Prostate gland (tissue), 2 donors: ENCODE measurements at regions not wholly inside any gene's neighbourhood (a gene's known extent, or its start where the extent isn't known, plus 50 kb on each side); places are given as distances from the start of the nearest gene placed in this dataset.

Experiments
- DNase-seq: peaks from one replicate; pipeline ENCODE4 v3.0.0-alpha.2; 2019; ENCODE audit warnings: low spot score
- H3K27ac ChIP-seq, 2 donors: fragments of 200-600 bp; sonication (generic); 2 replicates each; pipeline ENCODE4 v1.5.1; 2017 to 2019
- H3K27me3 ChIP-seq: fragments of 200-600 bp; sonication (generic); replicated peaks from 2 replicates; pipeline ENCODE4 v1.5.1; 2019; ENCODE audit not compliant: insufficient read depth
- H3K36me3 ChIP-seq, 2 donors: fragments of 200-600 bp; sonication (generic); 1 replicate in 1 of 2; 2 replicates in 1 of 2; pipeline versions ENCODE4 v1.5.1 to v1.8.1; 2017 to 2019
- H3K4me1 ChIP-seq: fragments of 200-600 bp; sonication (generic); replicated peaks from 2 replicates; pipeline ENCODE4 v1.5.1; 2019
- H3K4me3 ChIP-seq, 2 donors: fragments of 200-600 bp; sonication (generic); 2 replicates each; pipeline ENCODE4 v1.5.1; 2017 to 2019
- H3K9me3 ChIP-seq: fragments of 200-600 bp; sonication (generic); 2 replicates; pipeline ENCODE4 v1.5.1; 2017
- CTCF ChIP-seq, 4 experiments: fragments of 200-600 bp in 2 of 4; fragments of 450-650 bp in 2 of 4; sonication (generic) in 2 of 4; IDR thresholded peaks; 1 replicate in 3 of 4; 2 replicates in 1 of 4; pipeline ENCODE4 v1.5.1; 2016 to 2019; ENCODE audit warnings: antibody characterized with exemption in 4 of 4, mild to moderate bottlenecking in 2 of 4, moderate library complexity in 2 of 4
- POLR2A ChIP-seq: fragments of 450-650 bp; IDR thresholded peaks from one replicate; pipeline ENCODE4 v1.6.1; 2016; ENCODE audit warnings: antibody characterized with exemption, mild to moderate bottlenecking
- POLR2AphosphoS5 ChIP-seq: sonication (generic); formaldehyde crosslinking; IDR thresholded peaks from one replicate; pipeline ENCODE4 v1.6.1; 2017; ENCODE audit warnings: antibody characterized with exemption
- WGBS: methylation state at CpG from one replicate; pipeline ENCODE4 v1.1.5; 2018; 5-methylcytosine and 5-hydroxymethylcytosine counted together
- intact Hi-C: fragments of 100-400 bp; cut with DNase I; formaldehyde crosslinking; loops from one replicate; pipeline ENCODE4 v1.14.2; 2022

GRCh38 chr3:120524171-120524923 is 71.8 kb upstream of the NDUFB4 start:
- Histone ChIP-seq H3K36me3 (no peaks in the 10 kb centered on the region), H3K27me3 (no peaks in the 10 kb centered on the region), H3K9me3 (no peaks in the 10 kb centered on the region), H3K4me3 (no peak overlapping the region), H3K4me1 (no peaks in the 10 kb centered on the region), H3K27ac (no peak overlapping the region)
- 59% methylated on average over 5 of the region's 5 CpGs for WGBS
- DNase-seq, result no peak
- intact Hi-C loops, result no loop called here
- TF ChIP-seq POLR2AphosphoS5 (no peak), CTCF (IDR thresholded peaks at IDR 0.05) (no peak)

DNA sequence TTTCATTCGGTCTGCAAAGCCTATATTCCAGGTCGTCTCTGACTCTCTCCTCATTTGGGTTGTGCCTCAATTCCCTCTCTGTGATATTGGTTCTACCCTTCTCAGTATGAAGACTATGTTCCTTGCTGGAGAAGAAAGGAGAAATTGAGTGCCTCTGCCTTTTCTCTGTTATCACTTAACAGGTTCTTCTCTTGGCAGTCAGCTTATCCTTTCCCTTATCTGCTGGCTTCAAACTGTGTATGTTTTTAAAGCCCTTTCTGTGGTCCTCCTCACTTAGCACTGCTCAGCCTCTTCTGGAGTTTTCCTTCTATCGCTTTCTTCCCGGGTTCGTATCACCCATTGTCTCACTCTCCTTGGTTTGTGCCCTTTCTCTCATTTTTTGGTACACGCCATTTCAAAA is 65.3 kb upstream of the FSTL1 start:
- Histone ChIP-seq H3K36me3 (no peaks in the 10 kb centered on the region), H3K9me3 (no peaks in the 10 kb centered on the region), H3K27ac (no peak overlapping the region), H3K4me1 (no peaks in the 10 kb centered on the region), H3K27me3 (no peaks in the 10 kb centered on the region), H3K4me3 (no peak overlapping the region)
- intact Hi-C loops, result no loop called here
- 56% methylated on average over 6 of the region's 6 CpGs for whole genome bisulfite sequencing
- DNase-seq, result no peak
- TF ChIP-seq CTCF (IDR thresholded peaks at IDR 0.05) (no peak), POLR2A (no peak), POLR2AphosphoS5 (no peak)

- no peak for TF ChIP-seq CTCF (IDR thresholded peaks at IDR 0.05)
- no peak for TF ChIP-seq POLR2A
- no peak for TF ChIP-seq POLR2AphosphoS5
- WGBS, result 86% methylated on average over 2 of the region's 2 CpGs
- Histone ChIP-seq H3K27ac (no peak overlapping the region), H3K4me3 (no peak overlapping the region), H3K9me3 (no peaks in the 10 kb centered on the region), H3K4me1 (no peaks in the 10 kb centered on the region), H3K27me3 (no peaks in the 10 kb centered on the region), H3K36me3 (no peaks in the 10 kb centered on the region)
- no peak for DNase-seq
- intact Hi-C loops, result no loop called here
These were observed 61.9 kb upstream of the FSTL1 start for GRCh38 chr3:120512655-120513054.

- no peak overlapping the region for H3K27ac ChIP-seq
- H3K9me3 ChIP-seq, result no peaks in the 10 kb centered on the region
- 54% methylated on average over 10 of the region's 10 CpGs for WGBS
- peak; percentile 9 for DNase-seq
- H3K27me3 ChIP-seq, result no peaks in the 10 kb centered on the region
- no peak overlapping the region for H3K4me3 ChIP-seq
- intact Hi-C loops, result loop anchor here (5.0 kb wide), 1 partner anchor 90 kb away; no protein-coding TSS in a partner anchor
- TF ChIP-seq CTCF (IDR thresholded peaks at IDR 0.05), result peak; percentile 19 to 53 (median 46)
- TF ChIP-seq POLR2AphosphoS5, result no peak
- TF ChIP-seq POLR2A, result no peak
- H3K36me3 ChIP-seq, result no peaks in the 10 kb centered on the region
- peaks cover 6% of the 10 kb centered on the region for H3K4me1 ChIP-seq
These were observed 56.3 kb upstream of the FSTL1 start for GRCh38 chr3:120506828-120507774.
